K562 (cell line): ENCODE measurements at regions not wholly inside any gene's neighbourhood (a gene's known extent, or its start where the extent isn't known, plus 50 kb on each side); places are given as distances from the start of the nearest gene placed in this dataset.

ENCODE experiments used
- ATAC-seq: fragments of 200-7000 bp; cut with Tn5 transposase; 3 replicates; pipeline ENCODE4 v1.9.1; 2020; ENCODE audit warnings: moderate library complexity
- BruUV-seq: library from RNA; stranded (reverse); fragments of 400-500 nt; replicated peaks from 2 replicates; lab custom pipeline; 2021; lab: Mats Ljungman, UMichigan
- CTCF ChIA-PET: fragments of 300-600 bp; formaldehyde crosslinking; extraction: SDS; loops from one replicate; lab custom pipeline; 2021; ENCODE audit warnings: low intra/inter-chr PET ratio; lab: Yijun Ruan, JAX
- POLR2A ChIA-PET: fragments of 300-600, 350-650 bp; sonication (Branson Sonifier 250); formaldehyde crosslinking; extraction: SDS; loops from one replicate; lab custom pipeline; 2021; ENCODE audit warnings: antibody characterized with exemption, inconsistent platforms; lab: Yijun Ruan, JAX
- DNase-seq, 4 experiments: peaks; one replicate each; pipeline versions ENCODE4 v3.0.0 to v3.0.0-alpha.2; 2011 to 2018; ENCODE audit warnings: low spot score in 3 of 4, mixed read lengths in 3 of 4; ENCODE audit errors: extremely low read depth in 1 of 4
- FAIRE-seq: peaks from 2 replicates; lab custom pipeline; 2011; peaks lifted over from hg19 to GRCh38; lab: Jason Lieb, UNC
- H2AFZ ChIP-seq: 2 replicates; pipeline ENCODE4 v1.6.0; 2011; ENCODE audit warnings: low read depth, low read length, control low read depth, inconsistent platforms
- H3K27ac ChIP-seq: fragments of 200-600 bp; 3 replicates; pipeline ENCODE4 v1.8.0; 2011; ENCODE audit warnings: low read depth, mild to moderate bottlenecking, control low read depth, inconsistent platforms, low read length, moderate library complexity, mixed read lengths; ENCODE audit errors: extremely low read depth
- H3K27me3 ChIP-seq, 2 experiments: fragments of 300-600 bp in 1 of 2; 2 replicates in 1 of 2; 3 replicates in 1 of 2; pipeline versions ENCODE4 v1.6.0 to v1.8.0; 2011; ENCODE audit warnings: inconsistent platforms in 2 of 2, low read length in 2 of 2, mild to moderate bottlenecking in 1 of 2, mixed read lengths in 1 of 2, moderate library complexity in 1 of 2; ENCODE audit not compliant: control insufficient read depth in 2 of 2, insufficient read depth in 2 of 2
- H3K36me3 ChIP-seq: fragments of 300-600 bp; 3 replicates; pipeline ENCODE4 v1.8.0; 2011; ENCODE audit warnings: mild to moderate bottlenecking, low read length, inconsistent platforms; ENCODE audit not compliant: control insufficient read depth, insufficient read depth
- H3K4me1 ChIP-seq, 2 experiments: fragments of 200-600 bp in 1 of 2; replicated peaks in 1 of 2; 2 replicates in 1 of 2; 3 replicates in 1 of 2; pipeline versions ENCODE4 v1.5.1 to v1.8.0; 2011; ENCODE audit warnings: inconsistent platforms in 2 of 2, low read length in 2 of 2, mild to moderate bottlenecking in 1 of 2, mixed read lengths in 1 of 2, moderate library complexity in 1 of 2; ENCODE audit not compliant: control insufficient read depth in 2 of 2, insufficient read depth in 2 of 2
- H3K4me2 ChIP-seq: 2 replicates; pipeline ENCODE4 v1.6.1; 2011; ENCODE audit warnings: low read length, control low read depth, inconsistent platforms, mixed read lengths; ENCODE audit not compliant: insufficient read depth
- H3K4me3 ChIP-seq: fragments of 200-600 bp; sonication (generic), shearing (Covaris generic); 2 replicates; pipeline ENCODE4 v1.5.1; 2016; ENCODE audit warnings: control low read depth, inconsistent platforms
- H3K79me2 ChIP-seq: fragments of 200-600 bp; 3 replicates; pipeline ENCODE4 v1.8.0; 2011; ENCODE audit warnings: low read length, inconsistent platforms; ENCODE audit not compliant: control insufficient read depth, insufficient read depth
- H3K9ac ChIP-seq, 2 experiments: 2 replicates each; pipeline versions ENCODE4 v1.6.0 to v1.6.1; 2011; ENCODE audit warnings: low read depth in 2 of 2, low read length in 2 of 2, control low read depth in 1 of 2, inconsistent platforms in 1 of 2, mild to moderate bottlenecking in 1 of 2, mixed read lengths in 1 of 2; ENCODE audit not compliant: insufficient read depth in 1 of 2
- H3K9me1 ChIP-seq: one replicate; pipeline ENCODE4 v1.6.0; 2011; ENCODE audit warnings: inconsistent platforms, mild to moderate bottlenecking, low read length, moderate library complexity; ENCODE audit not compliant: control insufficient read depth, insufficient read depth
- H3K9me3 ChIP-seq: replicated peaks from 2 replicates; pipeline ENCODE4 v1.5.1; 2011; ENCODE audit warnings: low read depth, low read length, inconsistent platforms; ENCODE audit not compliant: control insufficient read depth, insufficient read depth
- H4K20me1 ChIP-seq: replicated peaks from 2 replicates; pipeline ENCODE4 v1.6.1; 2011; ENCODE audit warnings: low read length, inconsistent platforms, mixed read lengths; ENCODE audit not compliant: control insufficient read depth, insufficient read depth
- BMI1 ChIP-seq: fragments of 150-350 bp; IDR thresholded peaks from 2 replicates; pipeline ENCODE4 v1.6.1; 2014; ENCODE audit warnings: low read length
- BRF1 ChIP-seq: IDR thresholded peaks from 3 replicates; pipeline ENCODE4 v1.6.1; 2011; ENCODE audit warnings: borderline replicate concordance, mild to moderate bottlenecking; ENCODE audit not compliant: insufficient read length; ENCODE audit errors: extremely low read depth
- EZH2 ChIP-seq: IDR thresholded peaks from 2 replicates; pipeline ENCODE4 v1.6.1; 2012; ENCODE audit warnings: low read depth, mild to moderate bottlenecking, inconsistent platforms, low read length, borderline replicate concordance
- FOXP1 ChIP-seq: sonication (generic); formaldehyde crosslinking; IDR thresholded peaks from 2 replicates; pipeline ENCODE4 v1.8.0; 2022; ENCODE audit warnings: mild to moderate bottlenecking, missing genetic modification reagents
- KLF10 ChIP-seq: fragments of 250-450 bp; sonication (Bioruptor Pico); IDR thresholded peaks from 2 replicates; pipeline ENCODE4 v1.6.1; 2021; ENCODE audit warnings: matching md5 sums
- NCOA6 ChIP-seq: fragments of 450-650 bp; IDR thresholded peaks from 2 replicates; pipeline ENCODE4 v1.6.1; 2017; ENCODE audit warnings: mild to moderate bottlenecking
- NR1H2 ChIP-seq: sonication (generic); formaldehyde crosslinking; IDR thresholded peaks from 2 replicates; pipeline ENCODE4 v1.4.0; 2020; ENCODE audit warnings: mild to moderate bottlenecking, missing genetic modification reagents
- OTX1 ChIP-seq: fragments of 450-650 bp; formaldehyde crosslinking; IDR thresholded peaks from 2 replicates; pipeline ENCODE4 v1.4.0; 2022; ENCODE audit warnings: mild to moderate bottlenecking
- RBM17 ChIP-seq: fragments of 200-400 bp; formaldehyde crosslinking; IDR thresholded peaks from 2 replicates; pipeline ENCODE4 v1.6.1; 2017; ENCODE audit warnings: low read depth, mild to moderate bottlenecking, low read length, borderline replicate concordance
- SOX6 ChIP-seq: fragments of 450-650 bp; IDR thresholded peaks from 2 replicates; pipeline ENCODE4 v1.6.1; 2014; ENCODE audit warnings: mild to moderate bottlenecking
- WGBS: fragments of 100-300 bp; shearing (Covaris generic); methylation state at CpG from one replicate; pipeline ENCODE4 v1.1.6; 2016; ENCODE audit warnings: low coverage, mixed read lengths; ENCODE audit not compliant: insufficient coverage; ENCODE audit errors: missing lambda C conversion rate; 5-methylcytosine and 5-hydroxymethylcytosine counted together
- in situ Hi-C: fragments of 300-500 bp; cut with MboI; formaldehyde crosslinking; loops from 4 replicates; pipeline ENCODE4 v1.15.0; 2018; ENCODE audit warnings: inconsistent platforms, mixed read lengths
- intact Hi-C: fragments of 100-400 bp; cut with micrococcal nuclease; formaldehyde crosslinking; loops from 2 replicates; pipeline ENCODE4 v1.14.2; 2022
- TF ChIP-seq, protein P1 (sequence below): fragments of 250-450 bp; sonication (Bioruptor Pico); IDR thresholded peaks from 2 replicates; pipeline ENCODE4 v1.9.0; 2021; ENCODE audit warnings: mild to moderate bottlenecking, inconsistent platforms
- TF ChIP-seq, protein P2 (sequence below), 2 experiments: fragments of 450-650 bp in 1 of 2; sonication (generic) in 1 of 2; formaldehyde crosslinking; conservative IDR thresholded peaks; 2 replicates each; pipeline versions ENCODE4 v1.4.0 to v1.8.1; 2020 to 2022; ENCODE audit warnings: mild to moderate bottlenecking in 1 of 2, missing genetic modification reagents in 1 of 2
- TF ChIP-seq, protein P3 (sequence below): sonication (generic); formaldehyde crosslinking; IDR thresholded peaks from 2 replicates; pipeline ENCODE4 v1.8.0; 2022; ENCODE audit warnings: mild to moderate bottlenecking, missing genetic modification reagents, borderline replicate concordance

DNA sequence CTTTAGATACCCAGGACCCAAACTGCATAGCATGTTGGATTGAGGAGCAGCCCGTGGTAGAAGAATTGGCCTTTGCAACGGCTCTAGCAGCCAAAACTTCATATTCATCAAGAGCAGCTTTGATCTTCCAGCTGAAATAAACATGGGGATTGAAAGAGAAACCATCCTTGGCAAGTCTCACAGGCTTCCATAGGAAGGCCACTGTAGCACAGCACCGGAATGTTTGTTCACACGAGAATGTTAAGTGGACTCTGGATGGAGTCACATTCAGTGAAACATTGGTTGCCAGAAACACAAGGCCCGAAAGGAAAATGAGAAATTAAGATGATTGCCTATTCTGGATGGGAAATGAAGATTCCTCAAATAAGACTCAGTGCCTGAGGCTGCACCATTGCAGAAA lies 97.4 kb downstream of the RAB18 start (continued):
- TF ChIP-seq RBM17 (no peak), KLF10 (CRISPR knock-in tag) (no peak), BRF1 (no peak), SOX6 (no peak), EZH2 (no peak)

DNA sequence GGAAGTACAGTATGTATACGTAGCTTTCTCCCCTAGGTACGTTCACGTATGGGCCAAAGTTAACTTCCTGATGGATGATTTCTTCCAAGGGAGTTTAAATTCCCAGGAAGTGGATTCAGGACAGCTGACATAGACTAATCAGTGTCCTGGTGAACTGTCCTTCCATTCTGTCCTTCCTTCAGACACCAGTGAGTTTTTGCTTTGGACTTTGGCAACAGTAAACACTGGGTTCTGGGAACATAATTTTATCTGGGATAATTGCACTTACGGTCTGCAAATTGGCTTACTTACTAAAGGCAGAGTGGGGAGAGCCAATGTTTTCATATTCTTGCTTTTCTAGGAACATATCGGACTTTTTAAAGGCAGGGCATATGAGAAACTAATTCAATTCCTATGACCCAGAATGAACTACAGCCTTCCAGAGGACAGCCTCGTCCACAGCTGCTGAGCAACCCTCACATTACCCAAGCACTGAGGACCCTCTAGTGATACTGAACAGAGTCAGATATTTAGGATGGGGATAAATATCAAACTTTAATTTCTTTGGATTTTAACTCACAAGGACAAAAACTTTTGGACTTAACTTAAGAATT lies 97.9 kb downstream of the RAB18 start:
- ATAC-seq (no peak), FAIRE-seq (no peak), DNase-seq (no peak)
- POLR2A ChIA-PET, result no interaction called here
- Histone ChIP-seq H3K36me3 (no peaks in the 10 kb centered on the region), H3K4me3 (no peak overlapping the region), H3K27ac (no peak overlapping the region), H3K4me2 (no peak overlapping the region), H3K9me3 (no peaks in the 10 kb centered on the region), H3K4me1 (no peaks in the 10 kb centered on the region), H3K79me2 (no peaks in the 10 kb centered on the region), H3K9ac (no peak overlapping the region), H3K27me3 (0 out of 5 replicates have a peak, but pooled peaks cover 0 to 4% of the 10 kb centered on the region in 2 experiments), H2AFZ (no peak overlapping the region), H4K20me1 (no peaks in the 10 kb centered on the region; the same call in 1 of the 2 replicates), H3K9me1 (no peaks in the 10 kb centered on the region)
- 0% methylated on average over 6 of the region's 6 CpGs for WGBS
- CTCF ChIA-PET, result interaction anchor here (0.7 kb wide), 1 partner anchor 23 kb away, joined by 3 read pairs; no protein-coding TSS in a partner anchor
- in situ Hi-C loops (no loop called here), intact Hi-C loops (no loop called here)
- no TSS peak for BruUV-seq
- TF ChIP-seq NCOA6 (no peak), FOXP1 (CRISPR knock-in tag) (no peak), BMI1 (no peak), NR1H2 (CRISPR knock-in tag) (no peak), OTX1 (CRISPR knock-in tag) (no peak)
- TF ChIP-seq, protein P1, sequence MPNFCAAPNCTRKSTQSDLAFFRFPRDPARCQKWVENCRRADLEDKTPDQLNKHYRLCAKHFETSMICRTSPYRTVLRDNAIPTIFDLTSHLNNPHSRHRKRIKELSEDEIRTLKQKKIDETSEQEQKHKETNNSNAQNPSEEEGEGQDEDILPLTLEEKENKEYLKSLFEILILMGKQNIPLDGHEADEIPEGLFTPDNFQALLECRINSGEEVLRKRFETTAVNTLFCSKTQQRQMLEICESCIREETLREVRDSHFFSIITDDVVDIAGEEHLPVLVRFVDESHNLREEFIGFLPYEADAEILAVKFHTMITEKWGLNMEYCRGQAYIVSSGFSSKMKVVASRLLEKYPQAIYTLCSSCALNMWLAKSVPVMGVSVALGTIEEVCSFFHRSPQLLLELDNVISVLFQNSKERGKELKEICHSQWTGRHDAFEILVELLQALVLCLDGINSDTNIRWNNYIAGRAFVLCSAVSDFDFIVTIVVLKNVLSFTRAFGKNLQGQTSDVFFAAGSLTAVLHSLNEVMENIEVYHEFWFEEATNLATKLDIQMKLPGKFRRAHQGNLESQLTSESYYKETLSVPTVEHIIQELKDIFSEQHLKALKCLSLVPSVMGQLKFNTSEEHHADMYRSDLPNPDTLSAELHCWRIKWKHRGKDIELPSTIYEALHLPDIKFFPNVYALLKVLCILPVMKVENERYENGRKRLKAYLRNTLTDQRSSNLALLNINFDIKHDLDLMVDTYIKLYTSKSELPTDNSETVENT (CRISPR knock-in tag), result no peak
- TF ChIP-seq, protein P2, sequence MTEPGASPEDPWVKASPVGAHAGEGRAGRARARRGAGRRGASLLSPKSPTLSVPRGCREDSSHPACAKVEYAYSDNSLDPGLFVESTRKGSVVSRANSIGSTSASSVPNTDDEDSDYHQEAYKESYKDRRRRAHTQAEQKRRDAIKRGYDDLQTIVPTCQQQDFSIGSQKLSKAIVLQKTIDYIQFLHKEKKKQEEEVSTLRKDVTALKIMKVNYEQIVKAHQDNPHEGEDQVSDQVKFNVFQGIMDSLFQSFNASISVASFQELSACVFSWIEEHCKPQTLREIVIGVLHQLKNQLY (CRISPR knock-in tag; conservative IDR thresholded peaks at IDR 0.05), result no peak
- TF ChIP-seq, protein P3, sequence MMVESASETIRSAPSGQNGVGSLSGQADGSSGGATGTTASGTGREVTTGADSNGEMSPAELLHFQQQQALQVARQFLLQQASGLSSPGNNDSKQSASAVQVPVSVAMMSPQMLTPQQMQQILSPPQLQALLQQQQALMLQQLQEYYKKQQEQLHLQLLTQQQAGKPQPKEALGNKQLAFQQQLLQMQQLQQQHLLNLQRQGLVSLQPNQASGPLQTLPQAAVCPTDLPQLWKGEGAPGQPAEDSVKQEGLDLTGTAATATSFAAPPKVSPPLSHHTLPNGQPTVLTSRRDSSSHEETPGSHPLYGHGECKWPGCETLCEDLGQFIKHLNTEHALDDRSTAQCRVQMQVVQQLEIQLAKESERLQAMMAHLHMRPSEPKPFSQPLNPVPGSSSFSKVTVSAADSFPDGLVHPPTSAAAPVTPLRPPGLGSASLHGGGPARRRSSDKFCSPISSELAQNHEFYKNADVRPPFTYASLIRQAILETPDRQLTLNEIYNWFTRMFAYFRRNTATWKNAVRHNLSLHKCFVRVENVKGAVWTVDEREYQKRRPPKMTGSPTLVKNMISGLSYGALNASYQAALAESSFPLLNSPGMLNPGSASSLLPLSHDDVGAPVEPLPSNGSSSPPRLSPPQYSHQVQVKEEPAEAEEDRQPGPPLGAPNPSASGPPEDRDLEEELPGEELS (CRISPR knock-in tag), result no peak
